Activated T-cell treated with anti-CD3 and anti-CD28 coated beads, Interleukin-2, amount 50 U/mL, for 72 hours (primary cell): ENCODE measurements at regions not wholly inside any gene's neighbourhood (a gene's known extent, or its start where the extent isn't known, plus 50 kb on each side); places are given as distances from the start of the nearest gene placed in this dataset.
"Not testable (repeated sequence)": the region's sequence is repeated elsewhere in the genome, so short reads cannot be mapped to it uniquely, and the experiment has no call there.

Experiments
- ATAC-seq, 2 donors: fragments of 150-1000 bp; cut with Tn5 transposase; replicated peaks in 1 of 2; 2 replicates each; pipeline ENCODE4 v1.10.0; 2021; ENCODE audit warnings: moderate library complexity in 2 of 2, mild to moderate bottlenecking in 1 of 2
- DNase-seq, 2 donors: peaks; one replicate each; pipeline ENCODE4 v3.0.0; 2021 to 2022; ENCODE audit warnings: mixed read lengths in 1 of 2
- H3K27ac Mint-ChIP-seq: one replicate; pipeline ENCODE4 v1.8.0; 2022; ENCODE audit warnings: mild to moderate bottlenecking, moderate library complexity, mixed read lengths
- H3K27me3 Mint-ChIP-seq: one replicate; pipeline ENCODE4 v1.8.0; 2022; ENCODE audit warnings: low read depth, mixed read lengths
- H3K36me3 Mint-ChIP-seq, 2 donors: one replicate each; pipeline ENCODE4 v1.8.0; 2022; ENCODE audit warnings: mixed read lengths in 2 of 2, mild to moderate bottlenecking in 1 of 2; ENCODE audit not compliant: insufficient read depth in 2 of 2
- H3K4me1 Mint-ChIP-seq: one replicate; pipeline ENCODE4 v1.8.0; 2022; ENCODE audit warnings: low read depth, mixed read lengths
- H3K4me3 Mint-ChIP-seq, 2 donors: one replicate each; pipeline ENCODE4 v1.8.0; 2022; ENCODE audit warnings: mild to moderate bottlenecking in 2 of 2, mixed read lengths in 2 of 2, moderate library complexity in 2 of 2
- H3K9me3 Mint-ChIP-seq, 2 donors: one replicate each; pipeline ENCODE4 v1.8.0; 2022; ENCODE audit warnings: mixed read lengths in 2 of 2

DNA sequence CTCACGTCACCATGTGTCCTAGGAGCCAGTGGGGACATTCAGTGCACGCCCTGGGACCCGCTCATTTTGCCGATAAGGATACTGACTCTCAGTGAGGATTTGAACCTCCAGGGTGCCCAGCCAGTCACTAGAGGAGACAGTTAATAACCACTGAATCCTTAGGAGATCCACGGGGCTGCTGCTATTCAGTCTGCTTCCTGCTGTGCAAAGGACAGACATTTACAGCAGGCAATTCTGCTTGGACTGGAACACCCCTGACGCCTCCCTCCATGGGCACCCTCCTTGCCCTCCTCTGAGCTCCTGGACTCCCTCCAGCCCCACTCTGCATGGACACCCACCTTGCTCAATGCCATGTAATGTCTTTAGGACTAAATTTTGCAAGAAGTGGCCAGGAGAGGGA, 265.5 kb downstream of the EIPR1 start:
- no peak for ATAC-seq
- no peaks in the 10 kb centered on the region for H3K4me1 Mint-ChIP-seq

DNA sequence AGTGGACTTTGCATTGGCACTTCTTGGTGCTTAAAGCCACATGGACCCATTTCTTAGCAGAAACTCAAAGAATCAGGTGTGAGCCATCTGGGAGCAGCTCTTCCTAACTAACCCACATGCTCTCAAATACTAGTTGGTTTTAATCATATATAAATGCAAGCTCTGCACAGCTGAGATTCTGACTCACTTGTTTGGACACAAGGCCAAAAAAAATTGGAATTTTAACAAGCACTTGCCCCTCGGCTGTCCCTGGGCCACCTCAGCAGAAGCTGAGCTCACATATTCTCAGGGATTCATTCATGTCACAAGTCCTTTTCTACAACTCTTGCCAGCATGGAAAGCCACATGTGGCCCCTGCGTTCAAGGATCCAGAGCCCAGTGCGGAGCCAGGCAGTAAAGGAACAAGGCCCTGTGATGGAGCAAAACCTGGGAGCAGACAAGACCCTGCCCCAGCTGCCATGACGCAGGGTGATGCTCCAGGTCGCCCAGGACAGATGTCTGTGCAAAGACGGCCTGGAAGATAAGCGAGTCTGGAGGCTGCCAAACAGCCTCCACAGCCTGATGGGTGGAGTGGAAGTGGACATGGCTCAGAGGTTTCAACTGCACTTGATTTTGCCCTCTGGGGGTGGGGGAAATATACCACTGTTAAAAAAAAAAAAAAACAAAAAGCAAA, 266.5 kb downstream of the EIPR1 start:
- Mint-ChIP-seq H3K27me3 (no peaks in the 10 kb centered on the region), H3K4me1 (no peaks in the 10 kb centered on the region), H3K27ac (no peak overlapping the region), H3K4me3 (no peak overlapping the region), H3K36me3 (peaks cover 0 to 4% of the 10 kb centered on the region in 2 donors), H3K9me3 (peaks cover 0 to 6% of the 10 kb centered on the region in 2 donors)
- DNase-seq (no peak), ATAC-seq (no peak)

More for the DNA sequence above, 265.5 kb downstream of the EIPR1 start:
- no peaks in the 10 kb centered on the region for H3K27me3 Mint-ChIP-seq
- no peak overlapping the region for H3K4me3 Mint-ChIP-seq
- H3K36me3 Mint-ChIP-seq = peaks cover 0 to 4% of the 10 kb centered on the region in 2 donors
- DNase-seq = no peak
- no peak overlapping the region for H3K27ac Mint-ChIP-seq
- H3K9me3 Mint-ChIP-seq = peaks cover 0 to 6% of the 10 kb centered on the region in 2 donors

- H3K4me1 Mint-ChIP-seq = no peaks in the 10 kb centered on the region
- ATAC-seq (no peak), DNase-seq (no peak)
- H3K27me3 Mint-ChIP-seq = no peaks in the 10 kb centered on the region
- H3K36me3 Mint-ChIP-seq = peaks cover 0 to 4% of the 10 kb centered on the region in 2 donors
- no peak overlapping the region for H3K4me3 Mint-ChIP-seq
- H3K27ac Mint-ChIP-seq = no peak overlapping the region
- peaks cover 0 to 6% of the 10 kb centered on the region in 2 donors for H3K9me3 Mint-ChIP-seq
Observed at GRCh38 chr2:3110555-3110954, 267.1 kb downstream of the EIPR1 start.

DNA sequence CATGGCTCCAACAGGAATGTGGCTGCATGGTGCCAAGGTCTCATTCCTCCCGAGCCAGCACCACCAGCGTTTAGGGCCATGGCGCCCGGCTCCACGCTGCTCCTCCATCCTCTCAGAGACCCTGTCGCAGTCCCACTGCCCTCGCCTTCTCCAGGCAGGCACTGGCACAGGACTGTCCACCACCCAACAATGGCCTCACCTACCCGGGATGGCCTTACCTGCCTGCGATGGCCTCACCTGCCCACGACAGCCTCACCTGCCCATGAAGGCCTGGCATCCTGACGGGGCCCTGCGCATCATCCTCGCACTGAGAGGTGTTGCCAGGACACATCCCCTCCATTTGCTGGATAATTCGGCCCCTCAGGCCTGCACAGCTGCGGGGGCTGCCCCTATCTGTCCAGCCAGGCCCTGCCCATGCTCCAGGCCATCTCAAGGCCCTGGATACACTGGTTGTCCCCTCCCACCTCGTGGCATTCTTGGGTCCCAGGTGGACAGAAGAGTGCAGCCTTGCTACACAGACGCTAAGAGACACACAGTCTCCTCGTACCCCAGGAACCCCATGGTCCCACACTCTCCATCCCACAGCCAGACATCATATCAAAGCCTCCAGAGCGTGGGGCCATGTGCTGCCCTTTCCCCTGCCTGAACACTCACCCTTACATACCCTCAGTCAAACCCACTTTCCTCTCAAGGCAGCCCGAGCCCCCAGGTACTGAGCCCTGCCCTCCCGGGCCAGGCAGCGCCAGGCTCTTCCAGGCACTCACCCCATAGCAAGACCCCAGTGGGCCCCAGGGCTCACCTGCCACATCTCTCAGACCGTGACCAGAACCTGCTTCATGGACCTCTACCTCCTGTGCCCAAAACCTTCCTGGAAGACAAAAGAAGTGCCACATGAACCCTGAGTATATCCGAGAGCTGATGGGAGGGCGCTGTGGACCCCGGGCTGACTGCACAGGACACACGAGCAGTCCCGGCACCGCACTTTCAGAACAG, 268.6 kb downstream of the EIPR1 start:
- H3K27me3 Mint-ChIP-seq = peaks cover 5% of the 10 kb centered on the region
- ATAC-seq (no peak), DNase-seq (no peak)
- no peaks in the 10 kb centered on the region for H3K4me1 Mint-ChIP-seq
- no peak overlapping the region for H3K4me3 Mint-ChIP-seq
- H3K27ac Mint-ChIP-seq = no peak overlapping the region
- H3K36me3 Mint-ChIP-seq = peaks cover 0 to 4% of the 10 kb centered on the region in 2 donors
- H3K9me3 Mint-ChIP-seq = peaks cover 0 to 6% of the 10 kb centered on the region in 2 donors

DNA sequence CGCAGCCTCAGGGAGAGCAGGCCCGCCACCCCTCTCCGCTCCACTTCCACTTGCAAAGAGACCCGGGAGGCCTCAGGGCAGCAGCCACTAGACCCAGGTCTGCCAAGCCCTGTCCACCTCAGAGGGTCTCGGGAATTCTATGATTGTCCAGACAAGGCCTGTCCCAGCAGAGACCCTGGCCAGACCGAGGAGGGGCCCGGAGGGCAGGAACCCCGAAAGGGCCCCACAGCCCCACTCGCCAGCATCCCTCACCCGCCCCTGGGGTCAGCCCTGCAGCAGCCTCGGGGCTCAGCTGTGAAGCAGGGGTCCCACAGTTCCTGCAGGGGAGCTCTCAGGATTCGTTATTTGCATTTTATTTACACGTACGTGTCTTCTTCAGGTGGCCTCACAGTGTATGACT, 269.5 kb downstream of the EIPR1 start:
- no peak for ATAC-seq
- Mint-ChIP-seq H3K4me3 (no peak overlapping the region), H3K27me3 (peaks cover 8% of the 10 kb centered on the region), H3K27ac (no peak overlapping the region), H3K36me3 (peaks cover 0 to 4% of the 10 kb centered on the region in 2 donors), H3K4me1 (no peaks in the 10 kb centered on the region), H3K9me3 (peaks cover 0 to 6% of the 10 kb centered on the region in 2 donors)
- DNase-seq = no peak

- Mint-ChIP-seq H3K4me3 (no peak overlapping the region), H3K36me3 (peaks cover 0 to 4% of the 10 kb centered on the region in 2 donors), H3K4me1 (no peaks in the 10 kb centered on the region), H3K9me3 (peaks cover 0 to 6% of the 10 kb centered on the region in 2 donors), H3K27ac (no peak overlapping the region), H3K27me3 (peaks cover 8% of the 10 kb centered on the region)
- DNase-seq (no peak), ATAC-seq (no peak)
Observed at GRCh38 chr2:3107567-3107966, 270.1 kb downstream of the EIPR1 start.

GRCh38 chr2:3105814-3106569, 271.6 kb downstream of the EIPR1 start:
- Mint-ChIP-seq H3K36me3 (peaks cover 0 to 4% of the 10 kb centered on the region in 2 donors), H3K9me3 (peaks cover 0 to 6% of the 10 kb centered on the region in 2 donors), H3K4me1 (no peaks in the 10 kb centered on the region), H3K27me3 (peaks cover 13% of the 10 kb centered on the region), H3K4me3 (no peak overlapping the region), H3K27ac (no peak overlapping the region)
- no peak for DNase-seq
- no peak for ATAC-seq

DNA sequence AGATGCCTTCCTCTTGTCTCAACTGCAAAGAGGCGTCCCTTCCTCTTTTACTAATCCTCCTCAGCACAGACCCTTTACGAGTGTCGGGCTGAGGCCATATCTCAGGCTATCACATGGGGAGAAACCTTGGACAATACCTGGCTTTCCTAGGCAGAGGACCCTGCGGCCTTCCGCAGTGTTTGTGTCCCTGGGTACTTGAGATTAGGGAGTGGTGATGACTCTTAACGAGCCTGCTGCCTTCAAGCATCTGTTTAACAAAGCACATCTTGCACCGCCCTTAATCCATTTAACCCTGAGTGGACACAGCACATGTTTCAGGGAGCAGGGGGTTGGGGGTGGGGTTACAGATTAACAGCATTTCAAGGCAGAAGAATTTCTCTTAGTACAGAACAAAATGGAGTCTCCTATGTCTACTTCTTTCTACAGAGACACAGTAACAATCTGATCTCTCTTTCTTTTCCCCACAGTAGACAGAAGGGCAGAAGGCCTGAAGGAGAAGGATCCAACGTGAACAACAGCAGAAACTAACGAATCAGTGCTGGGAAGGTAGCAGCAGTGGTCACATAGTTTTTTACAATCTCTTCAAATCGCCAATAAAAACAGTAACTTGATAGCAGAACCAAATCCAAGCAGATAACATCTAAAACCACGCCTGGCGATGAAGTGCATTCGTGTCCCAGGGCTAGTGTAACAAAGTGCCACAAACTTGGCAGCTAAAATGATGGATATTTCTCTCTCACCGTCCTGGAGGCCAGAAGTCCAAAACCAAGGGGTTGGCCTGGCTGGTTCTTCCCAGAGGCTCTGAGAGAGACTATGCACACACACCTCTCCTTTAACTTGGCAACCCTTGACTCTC, 272.4 kb downstream of the EIPR1 start:
- H3K4me3 Mint-ChIP-seq, H3K27ac Mint-ChIP-seq, H3K4me1 Mint-ChIP-seq, DNase-seq, ATAC-seq, H3K9me3 Mint-ChIP-seq, H3K36me3 Mint-ChIP-seq: not testable (repeated sequence)
- peaks cover 13% of the 10 kb centered on the region for H3K27me3 Mint-ChIP-seq

DNA sequence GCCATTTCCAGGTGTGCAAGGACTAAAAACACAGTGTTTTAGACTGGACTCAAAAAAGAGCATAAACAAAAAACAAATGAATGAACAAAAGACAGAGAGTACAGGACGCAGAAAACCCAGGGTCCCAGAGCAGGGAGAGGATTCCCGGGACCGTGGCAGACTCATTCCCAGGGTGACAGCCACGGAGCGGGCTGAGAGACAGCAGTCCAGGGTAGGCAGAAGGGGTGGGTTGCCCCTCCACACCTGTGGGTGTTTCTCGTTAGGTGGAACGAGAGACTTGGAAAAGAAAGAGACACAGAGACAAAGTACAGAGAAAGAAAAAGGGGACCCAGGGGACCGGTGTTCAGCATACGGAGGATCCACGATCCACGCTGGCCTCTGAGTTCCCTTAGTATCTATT, 273.4 kb downstream of the EIPR1 start:
- Mint-ChIP-seq H3K9me3 (no peaks in the 10 kb centered on the region), H3K4me3 (no peak overlapping the region)

DNA sequence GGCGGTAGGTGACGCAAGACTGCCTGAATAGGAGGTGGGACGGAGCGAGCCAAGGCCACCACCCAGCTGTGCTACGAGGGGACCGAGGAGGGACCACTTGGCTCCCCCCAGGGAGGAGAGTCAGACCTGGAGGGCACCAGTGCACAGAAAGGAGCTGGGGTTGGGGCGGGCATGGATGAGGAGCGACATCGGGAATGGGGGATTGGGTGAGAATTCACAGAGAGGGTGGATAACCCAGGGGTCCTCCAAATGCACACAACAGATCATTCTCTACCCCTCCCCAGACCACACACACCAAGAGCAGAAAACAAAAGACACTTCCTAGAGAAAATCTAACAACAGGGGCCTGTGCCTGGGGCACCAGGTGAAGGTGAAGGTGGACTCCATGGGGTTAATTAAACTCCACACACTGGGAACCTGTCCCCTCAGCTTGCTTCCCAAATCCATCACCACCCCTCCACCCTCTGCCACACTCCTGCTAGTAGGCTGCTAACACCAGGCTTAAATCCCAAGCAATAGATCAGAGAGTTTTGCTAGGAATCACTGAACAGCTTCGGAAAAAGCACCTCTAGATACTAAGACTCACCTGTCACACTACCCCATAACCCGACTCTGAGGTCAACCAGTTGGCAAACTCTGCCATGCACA, 274.6 kb downstream of the EIPR1 start:
- Mint-ChIP-seq H3K9me3 (no peaks in the 10 kb centered on the region), H3K4me1 (peaks cover 7% of the 10 kb centered on the region), H3K27me3 (peaks cover 13% of the 10 kb centered on the region), H3K36me3 (no peaks in the 10 kb centered on the region), H3K27ac (no peak overlapping the region), H3K4me3 (no peak overlapping the region)
- ATAC-seq (no peak), DNase-seq (no peak)

More for the DNA sequence above, 273.4 kb downstream of the EIPR1 start:
- H3K4me1 Mint-ChIP-seq = peaks cover 7% of the 10 kb centered on the region
- DNase-seq = no peak
- H3K36me3 Mint-ChIP-seq = no peaks in the 10 kb centered on the region
- no peak for ATAC-seq
- H3K27me3 Mint-ChIP-seq = peaks cover 13% of the 10 kb centered on the region
- no peak overlapping the region for H3K27ac Mint-ChIP-seq

GRCh38 chr2:3102081-3102921, 275.3 kb downstream of the EIPR1 start:
- Mint-ChIP-seq H3K36me3 (no peaks in the 10 kb centered on the region), H3K4me3 (no peak overlapping the region), H3K4me1 (peaks cover 7% of the 10 kb centered on the region), H3K27me3 (peaks cover 13% of the 10 kb centered on the region), H3K9me3 (no peaks in the 10 kb centered on the region), H3K27ac (no peak overlapping the region)
- DNase-seq (no peak), ATAC-seq (no peak)
